Adrenal gland (tissue), 5 donors: ENCODE measurements at regions not wholly inside any gene's neighbourhood (a gene's known extent, or its start where the extent isn't known, plus 50 kb on each side); places are given as distances from the start of the nearest gene placed in this dataset.

Source experiments
- POLR2A ChIP-seq, 2 donors: fragments of 450-650 bp; IDR thresholded peaks; one replicate each; pipeline ENCODE4 v1.6.1; 2017; ENCODE audit warnings: antibody characterized with exemption in 2 of 2, mild to moderate bottlenecking in 2 of 2, moderate library complexity in 1 of 2
- TF ChIP-seq, protein P1 (sequence below), 6 experiments: fragments of 450-650 bp in 4 of 6; fragments of 200-600 bp in 2 of 6; sonication (generic) in 1 of 6; IDR thresholded peaks; 1 replicate in 5 of 6; 2 replicates in 1 of 6; pipeline versions ENCODE4 v1.5.1 to v1.8.0; 2016 to 2021; ENCODE audit warnings: antibody characterized with exemption in 6 of 6, mild to moderate bottlenecking in 2 of 6, moderate library complexity in 1 of 6
- donor health status: DM: no; HTN: no; CAD: no.

DNA sequence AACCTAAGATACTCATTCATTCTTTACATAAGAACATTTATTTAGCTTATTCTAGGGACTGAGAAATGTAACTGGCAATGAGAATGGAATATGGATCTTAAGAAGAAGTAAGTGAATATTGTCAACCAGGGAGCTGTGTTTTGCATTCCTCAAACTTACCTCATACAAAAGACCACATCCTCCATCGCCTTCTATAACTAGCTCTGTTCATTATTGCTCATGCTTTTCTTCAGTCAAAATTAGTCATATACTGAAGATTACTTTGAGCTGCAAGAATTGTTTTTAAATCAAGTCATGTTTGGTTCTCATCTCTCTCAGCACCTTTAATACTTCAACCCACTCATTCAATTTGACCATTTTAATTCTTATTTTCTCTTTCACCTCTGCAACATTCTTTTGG is 140.3 kb upstream of the RASA1 start:
- TF ChIP-seq, protein P1, sequence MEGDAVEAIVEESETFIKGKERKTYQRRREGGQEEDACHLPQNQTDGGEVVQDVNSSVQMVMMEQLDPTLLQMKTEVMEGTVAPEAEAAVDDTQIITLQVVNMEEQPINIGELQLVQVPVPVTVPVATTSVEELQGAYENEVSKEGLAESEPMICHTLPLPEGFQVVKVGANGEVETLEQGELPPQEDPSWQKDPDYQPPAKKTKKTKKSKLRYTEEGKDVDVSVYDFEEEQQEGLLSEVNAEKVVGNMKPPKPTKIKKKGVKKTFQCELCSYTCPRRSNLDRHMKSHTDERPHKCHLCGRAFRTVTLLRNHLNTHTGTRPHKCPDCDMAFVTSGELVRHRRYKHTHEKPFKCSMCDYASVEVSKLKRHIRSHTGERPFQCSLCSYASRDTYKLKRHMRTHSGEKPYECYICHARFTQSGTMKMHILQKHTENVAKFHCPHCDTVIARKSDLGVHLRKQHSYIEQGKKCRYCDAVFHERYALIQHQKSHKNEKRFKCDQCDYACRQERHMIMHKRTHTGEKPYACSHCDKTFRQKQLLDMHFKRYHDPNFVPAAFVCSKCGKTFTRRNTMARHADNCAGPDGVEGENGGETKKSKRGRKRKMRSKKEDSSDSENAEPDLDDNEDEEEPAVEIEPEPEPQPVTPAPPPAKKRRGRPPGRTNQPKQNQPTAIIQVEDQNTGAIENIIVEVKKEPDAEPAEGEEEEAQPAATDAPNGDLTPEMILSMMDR (IDR thresholded peaks at IDR 0.05), result no peak
- no peak for TF ChIP-seq POLR2A (IDR thresholded peaks at IDR 0.05)
